AG04450 (cell line): ENCODE measurements at regions not wholly inside any gene's neighbourhood (a gene's known extent, or its start where the extent isn't known, plus 50 kb on each side); places are given as distances from the start of the nearest gene placed in this dataset.

Experiments
- CTCF ChIA-PET: fragments of 300-600, 350-600 bp; formaldehyde crosslinking; extraction: SDS; loops from one replicate; lab custom pipeline; 2022; ENCODE audit warnings: antibody characterized with exemption, inconsistent platforms; lab: Charles Lee
- POLR2A ChIA-PET: fragments of 350-600 bp; formaldehyde crosslinking; extraction: SDS; loops from one replicate; lab custom pipeline; 2021; ENCODE audit warnings: antibody characterized with exemption, inconsistent platforms; lab: Yijun Ruan, JAX
- DNase-seq: peaks from one replicate; pipeline ENCODE4 v3.0.0-alpha.2; 2011; ENCODE audit warnings: low read depth, low spot score
- H3K27ac ChIP-seq: one replicate; pipeline ENCODE4 v1.5.1; 2012; ENCODE audit warnings: low read depth, low read length, control low read depth
- H3K27me3 ChIP-seq: one replicate; pipeline ENCODE4 v1.6.0; 2012; ENCODE audit warnings: low read length; ENCODE audit not compliant: control insufficient read depth, insufficient read depth
- H3K4me3 ChIP-seq: 2 replicates; pipeline ENCODE4 v1.5.1; 2011; ENCODE audit warnings: mild to moderate bottlenecking, low read depth, low read length, control low read depth
- H3K9me3 ChIP-seq: 2 replicates; pipeline ENCODE4 v1.5.1; 2012; ENCODE audit warnings: low read length; ENCODE audit not compliant: control insufficient read depth, insufficient read depth
- CTCF ChIP-seq: IDR thresholded peaks from 2 replicates; pipeline ENCODE4 v1.5.1; 2011; ENCODE audit warnings: low read depth, low read length, control low read depth, inconsistent platforms

- TF ChIP-seq CTCF: no peak
- H3K9me3 ChIP-seq: no peaks in the 10 kb centered on the region
- CTCF ChIA-PET: no interaction called here
- H3K27me3 ChIP-seq: no peaks in the 10 kb centered on the region
- no peak overlapping the region for H3K4me3 ChIP-seq
- H3K27ac ChIP-seq: no peak overlapping the region
- POLR2A ChIA-PET: no interaction called here
- DNase-seq: no peak
These were observed 265.0 kb upstream of the FAM174A start for GRCh38 chr5:100270023-100270771.

GRCh38 chr5:100260968-100261367 is 274.2 kb upstream of the FAM174A start:
- TF ChIP-seq CTCF: no peak
- CTCF ChIA-PET: no interaction called here
- Histone ChIP-seq H3K9me3 (no peaks in the 10 kb centered on the region), H3K27ac (no peak overlapping the region), H3K27me3 (no peaks in the 10 kb centered on the region), H3K4me3 (no peak overlapping the region)
- no peak for DNase-seq
- POLR2A ChIA-PET: no interaction called here

DNA sequence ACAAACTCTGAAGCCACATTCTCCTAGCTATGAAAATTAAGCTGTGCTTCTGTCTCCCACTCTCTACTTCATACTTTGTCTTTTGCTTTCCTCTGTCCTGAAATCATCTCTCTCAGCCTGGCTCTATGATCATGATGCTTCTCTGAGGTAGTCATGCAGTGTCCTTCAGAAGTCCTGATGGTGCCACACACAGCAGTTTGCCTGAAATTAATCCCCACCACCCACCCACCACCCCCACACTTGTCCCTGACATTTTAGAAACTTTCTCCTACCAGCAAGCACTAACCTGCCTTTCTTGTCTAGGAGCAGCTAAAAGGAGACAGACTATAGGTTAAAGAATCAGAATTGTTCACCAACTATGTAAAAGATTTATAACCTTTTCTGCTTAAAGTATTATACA is 282.2 kb upstream of the FAM174A start:
- ChIA-PET CTCF (no interaction called here), POLR2A (no interaction called here)
- DNase-seq: no peak
- Histone ChIP-seq H3K4me3 (no peak overlapping the region), H3K27ac (no peak overlapping the region), H3K27me3 (no peaks in the 10 kb centered on the region), H3K9me3 (no peaks in the 10 kb centered on the region)
- no peak for TF ChIP-seq CTCF

DNA sequence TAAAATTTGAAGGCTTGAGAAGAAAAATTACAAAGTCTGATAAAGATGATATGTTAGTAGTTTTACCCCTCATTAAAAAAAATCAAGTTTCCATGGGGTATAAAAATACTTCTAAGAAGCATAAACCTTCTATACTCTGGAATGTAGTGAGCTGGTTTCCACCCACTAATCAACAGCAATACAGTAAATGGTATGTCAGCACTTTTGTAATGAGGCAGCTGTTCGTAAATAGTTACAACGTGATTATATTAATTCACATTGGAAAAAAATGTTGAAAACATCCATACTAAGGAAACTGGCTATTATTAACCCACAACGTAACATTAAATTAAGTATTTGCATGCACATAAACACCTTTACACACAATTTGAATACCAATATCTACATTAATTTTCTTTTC is 283.1 kb upstream of the FAM174A start:
- no peaks in the 10 kb centered on the region for H3K9me3 ChIP-seq
- DNase-seq: no peak
- ChIA-PET POLR2A (no interaction called here), CTCF (no interaction called here)
- no peaks in the 10 kb centered on the region for H3K27me3 ChIP-seq
- no peak for TF ChIP-seq CTCF
- H3K27ac ChIP-seq: no peak overlapping the region
- H3K4me3 ChIP-seq: no peak overlapping the region

GRCh38 chr5:100249884-100250269 is 285.3 kb upstream of the FAM174A start:
- Histone ChIP-seq H3K9me3 (no peaks in the 10 kb centered on the region), H3K4me3 (no peak overlapping the region), H3K27ac (no peak overlapping the region), H3K27me3 (no peaks in the 10 kb centered on the region)
- ChIA-PET CTCF (no interaction called here), POLR2A (no interaction called here)
- no peak for TF ChIP-seq CTCF
- no peak for DNase-seq
